Stomach (tissue), 8 donors: ENCODE measurements at regions not wholly inside any gene's neighbourhood (a gene's known extent, or its start where the extent isn't known, plus 50 kb on each side); places are given as distances from the start of the nearest gene placed in this dataset.

Source experiments
- DNase-seq, 2 donors: peaks; one replicate each; pipeline versions ENCODE4 v3.0.0 to v3.0.0-alpha.2; 2013 to 2019
- H3K27ac ChIP-seq, 5 donors: fragments of 200-600 bp in 4 of 5; sonication (generic) in 4 of 5; one replicate each; pipeline ENCODE4 v1.5.1; 2013 to 2019; ENCODE audit warnings: mild to moderate bottlenecking in 1 of 5, moderate library complexity in 1 of 5
- H3K27me3 ChIP-seq, 3 donors: fragments of 200-600 bp; sonication (generic); one replicate each; pipeline ENCODE4 v1.5.1; 2017 to 2019; ENCODE audit warnings: mixed run types in 1 of 3
- H3K36me3 ChIP-seq, 4 donors: fragments of 200-600 bp; sonication (generic); 1 replicate in 3 of 4; 2 replicates in 1 of 4; pipeline ENCODE4 v1.5.1; 2016 to 2019
- H3K4me1 ChIP-seq, 4 donors: fragments of 200-600 bp; sonication (generic); one replicate each; pipeline ENCODE4 v1.5.1; 2016 to 2019
- H3K4me3 ChIP-seq, 4 donors: fragments of 200-600 bp; sonication (generic) in 3 of 4; one replicate each; pipeline ENCODE4 v1.5.1; 2016 to 2019; ENCODE audit warnings: mild to moderate bottlenecking in 1 of 4
- H3K9me3 ChIP-seq, 4 donors: fragments of 200-600 bp; sonication (generic); one replicate each; pipeline ENCODE4 v1.5.1; 2016 to 2019
- EP300 ChIP-seq: sonication (generic); formaldehyde crosslinking; IDR thresholded peaks from one replicate; pipeline ENCODE4 v1.6.1; 2017; ENCODE audit warnings: antibody characterized with exemption
- POLR2A ChIP-seq, 4 donors: fragments of 450-650 bp; IDR thresholded peaks; one replicate each; pipeline ENCODE4 v1.6.1; 2016; ENCODE audit warnings: antibody characterized with exemption in 4 of 4, control low read depth in 2 of 4, mild to moderate bottlenecking in 1 of 4, moderate library complexity in 1 of 4
- POLR2AphosphoS5 ChIP-seq, 3 donors: sonication (generic); formaldehyde crosslinking; IDR thresholded peaks; one replicate each; pipeline ENCODE4 v1.6.1; 2016; ENCODE audit warnings: antibody characterized with exemption in 3 of 3
- WGBS, 5 donors: extraction: QIAGEN DNeasy Blood & Tissue Kit in 3 of 5; methylation state at CpG; one replicate each; pipeline versions ENCODE4 v1.1.5 to v1.1.7; 2013 to 2018; 5-methylcytosine and 5-hydroxymethylcytosine counted together
- intact Hi-C: fragments of 100-400 bp; cut with DNase I; formaldehyde crosslinking; loops from one replicate; pipeline ENCODE4 v1.15.1; 2023; ENCODE audit warnings: low total_unique reads
- TF ChIP-seq, protein P1 (sequence below), 7 experiments: fragments of 450-650 bp in 4 of 7; fragments of 200-600 bp in 3 of 7; sonication (generic) in 3 of 7; IDR thresholded peaks; one replicate each; pipeline ENCODE4 v1.5.1; 2016 to 2019; ENCODE audit warnings: antibody characterized with exemption in 7 of 7, control low read depth in 2 of 7, mild to moderate bottlenecking in 1 of 7
- donor health status: healthy with polysubstance abuse.
- donor health status: Bipolar disorder and iron deficiency.
- donor health status: healthy.

DNA sequence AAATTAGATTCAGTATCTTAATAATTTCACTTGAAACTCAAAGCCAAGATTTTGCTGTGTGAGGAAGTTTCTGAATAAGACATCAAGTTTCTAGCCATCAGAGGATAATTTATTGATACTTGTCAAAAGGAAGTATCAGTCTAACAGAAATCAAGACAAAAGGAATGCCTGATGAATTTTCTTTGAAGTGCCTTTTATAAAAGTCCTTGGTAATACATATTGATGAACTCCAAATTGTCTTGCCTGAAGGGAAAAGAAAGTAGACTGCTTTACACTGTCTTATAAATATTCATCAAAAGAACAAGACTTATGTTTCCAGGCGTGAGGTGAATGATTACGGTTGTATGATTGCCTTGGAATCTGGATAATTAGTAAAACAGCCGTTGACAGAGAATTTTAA is 986.0 kb upstream of the MAP3K7 start:
- no peaks in the 10 kb centered on the region for H3K4me1 ChIP-seq
- H3K36me3 ChIP-seq = no peaks in the 10 kb centered on the region
- H3K27me3 ChIP-seq = no peaks in the 10 kb centered on the region
- no peaks in the 10 kb centered on the region for H3K9me3 ChIP-seq
- H3K27ac ChIP-seq = no peak overlapping the region
- no peak for DNase-seq
- intact Hi-C loops = no loop called here
- WGBS, 5 donors = 81 to 92% (median 89%) methylated on average over 3 of the region's 3 CpGs
- H3K4me3 ChIP-seq = no peak overlapping the region
- TF ChIP-seq, protein P1, sequence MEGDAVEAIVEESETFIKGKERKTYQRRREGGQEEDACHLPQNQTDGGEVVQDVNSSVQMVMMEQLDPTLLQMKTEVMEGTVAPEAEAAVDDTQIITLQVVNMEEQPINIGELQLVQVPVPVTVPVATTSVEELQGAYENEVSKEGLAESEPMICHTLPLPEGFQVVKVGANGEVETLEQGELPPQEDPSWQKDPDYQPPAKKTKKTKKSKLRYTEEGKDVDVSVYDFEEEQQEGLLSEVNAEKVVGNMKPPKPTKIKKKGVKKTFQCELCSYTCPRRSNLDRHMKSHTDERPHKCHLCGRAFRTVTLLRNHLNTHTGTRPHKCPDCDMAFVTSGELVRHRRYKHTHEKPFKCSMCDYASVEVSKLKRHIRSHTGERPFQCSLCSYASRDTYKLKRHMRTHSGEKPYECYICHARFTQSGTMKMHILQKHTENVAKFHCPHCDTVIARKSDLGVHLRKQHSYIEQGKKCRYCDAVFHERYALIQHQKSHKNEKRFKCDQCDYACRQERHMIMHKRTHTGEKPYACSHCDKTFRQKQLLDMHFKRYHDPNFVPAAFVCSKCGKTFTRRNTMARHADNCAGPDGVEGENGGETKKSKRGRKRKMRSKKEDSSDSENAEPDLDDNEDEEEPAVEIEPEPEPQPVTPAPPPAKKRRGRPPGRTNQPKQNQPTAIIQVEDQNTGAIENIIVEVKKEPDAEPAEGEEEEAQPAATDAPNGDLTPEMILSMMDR (IDR thresholded peaks at IDR 0.05) = no peak
- TF ChIP-seq POLR2AphosphoS5 (IDR thresholded peaks at IDR 0.05) (no peak), POLR2A (IDR thresholded peaks at IDR 0.05) (no peak), EP300 (no peak)

DNA sequence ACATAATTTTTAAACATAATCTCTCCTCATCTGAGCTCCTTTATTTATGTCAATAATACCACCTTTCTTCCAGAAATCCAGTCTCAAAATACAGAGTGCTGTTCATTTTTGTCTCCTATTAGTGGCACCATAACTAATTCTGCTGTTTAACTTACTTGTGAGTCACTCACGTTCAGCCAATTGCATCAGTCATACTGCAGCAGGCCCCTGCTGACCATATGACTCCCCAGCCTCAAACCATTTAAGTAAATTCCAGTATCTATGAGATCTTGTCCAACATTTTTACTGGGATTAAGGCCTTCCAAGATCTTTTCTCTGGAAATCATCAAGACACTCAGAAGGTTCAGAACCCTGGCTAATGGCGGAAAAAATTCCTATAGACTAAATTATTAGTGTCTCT is 982.2 kb upstream of the MAP3K7 start:
- Histone ChIP-seq H3K36me3 (no peaks in the 10 kb centered on the region), H3K9me3 (no peaks in the 10 kb centered on the region), H3K27ac (no peak overlapping the region), H3K4me3 (no peak overlapping the region), H3K4me1 (no peaks in the 10 kb centered on the region), H3K27me3 (no peaks in the 10 kb centered on the region)
- WGBS, 5 donors = 55 to 76% (median 69%) methylated on average over 2 of the region's 2 CpGs
- DNase-seq = no peak
- intact Hi-C loops = no loop called here
- TF ChIP-seq POLR2A (IDR thresholded peaks at IDR 0.05) = no peak
- no peak for TF ChIP-seq EP300
- TF ChIP-seq, protein P1 (IDR thresholded peaks at IDR 0.05) = no peak
- TF ChIP-seq POLR2AphosphoS5 (IDR thresholded peaks at IDR 0.05) = no peak

DNA sequence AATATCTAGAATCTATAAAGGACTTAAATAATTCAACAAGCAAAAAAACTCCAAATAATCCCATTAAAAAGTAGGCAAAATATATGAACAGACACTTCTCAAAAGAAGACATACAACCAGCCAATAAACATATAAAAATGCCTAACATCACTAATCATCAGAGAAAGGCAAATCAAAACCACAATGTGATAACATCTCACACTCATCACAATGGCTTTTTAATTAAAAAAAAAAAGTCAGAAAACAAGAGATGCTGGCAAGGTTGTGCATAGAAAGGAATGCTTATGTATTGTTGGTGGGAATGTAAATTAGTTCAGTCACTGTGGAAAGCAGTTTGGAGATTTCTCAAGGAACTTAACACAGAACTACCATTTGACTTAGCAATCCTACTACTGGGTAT is 979.6 kb upstream of the MAP3K7 start:
- Histone ChIP-seq H3K4me3 (no peak overlapping the region), H3K27me3 (no peaks in the 10 kb centered on the region), H3K36me3 (no peaks in the 10 kb centered on the region), H3K9me3 (peaks cover 0 to 7% (median 2%) of the 10 kb centered on the region in 4 donors), H3K4me1 (no peaks in the 10 kb centered on the region), H3K27ac (no peak overlapping the region)
- intact Hi-C loops = no loop called here
- TF ChIP-seq, protein P1 (IDR thresholded peaks at IDR 0.05) = no peak
- no peak for TF ChIP-seq POLR2AphosphoS5 (IDR thresholded peaks at IDR 0.05)
- TF ChIP-seq EP300 = no peak
- TF ChIP-seq POLR2A (IDR thresholded peaks at IDR 0.05) = no peak
- no peak for DNase-seq

DNA sequence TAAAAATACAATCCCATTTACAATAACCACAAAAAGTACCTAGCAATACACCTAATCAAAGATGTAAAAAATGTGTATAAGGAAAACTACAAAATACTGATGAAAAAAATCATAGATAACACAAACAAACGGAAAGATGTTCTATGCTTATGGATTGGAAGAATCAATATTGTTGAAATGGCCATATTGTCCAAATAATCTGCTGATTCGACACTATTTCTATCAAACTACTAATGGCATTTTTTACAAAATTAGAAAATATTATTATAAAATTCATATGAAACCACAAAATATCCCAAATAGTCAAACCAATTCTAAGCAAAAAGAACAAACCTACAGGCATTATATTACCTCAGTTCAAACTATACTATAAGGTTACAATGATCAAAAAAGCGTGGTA is 978.3 kb upstream of the MAP3K7 start:
- peaks cover 0 to 18% (median 9%) of the 10 kb centered on the region in 4 donors for H3K9me3 ChIP-seq
- no peak overlapping the region for H3K27ac ChIP-seq
- no peaks in the 10 kb centered on the region for H3K4me1 ChIP-seq
- H3K27me3 ChIP-seq = no peaks in the 10 kb centered on the region
- TF ChIP-seq EP300 = no peak
- no peak for TF ChIP-seq POLR2A (IDR thresholded peaks at IDR 0.05)
- TF ChIP-seq, protein P1 (IDR thresholded peaks at IDR 0.05) = no peak
- no peak for TF ChIP-seq POLR2AphosphoS5 (IDR thresholded peaks at IDR 0.05)
- H3K36me3 ChIP-seq = no peaks in the 10 kb centered on the region
- WGBS, 5 donors = 55 to 70% (median 66%) methylated on average over 3 of the region's 3 CpGs
- H3K4me3 ChIP-seq = no peak overlapping the region
- intact Hi-C loops = no loop called here
- no peak for DNase-seq
